ENCODE measurements at regions not wholly inside any gene's neighbourhood (a gene's known extent, or its start where the extent isn't known, plus 50 kb on each side); places are given as distances from the start of the nearest gene placed in this dataset.

- Histone ChIP-seq H2BK120ac (ENCODE audit: low read depth, low read length) (no peak overlapping the region), H2BK20ac (ENCODE audit: low read depth, low read length) (no peak overlapping the region), H3K18ac (ENCODE audit: low read depth, low read length) (no peak overlapping the region), H3K36me3 (ENCODE audit: control insufficient read depth, insufficient read depth, low read length) (no peaks in the 10 kb centered on the region), H4K91ac (ENCODE audit: insufficient read depth, low read depth, low read length) (no peak overlapping the region), H3K27me3 (ENCODE audit: control insufficient read depth, insufficient read depth, low read length) (peaks cover 1% of the 10 kb centered on the region; the same call in 1 of the 2 replicates), H3K4ac (ENCODE audit: low read depth, low read length) (no peak overlapping the region), H3K4me3 (ENCODE audit: insufficient read depth, low read depth, low read length) (no peak overlapping the region), H3K14ac (replicated peaks; ENCODE audit: low read depth, low read length) (no peak overlapping the region), H3K23ac (ENCODE audit: low read depth, low read length) (no peak overlapping the region), H3K27ac (ENCODE audit: insufficient read depth, low read length) (no peak overlapping the region), H3K9me1 (ENCODE audit: insufficient read depth, low read length) (no peaks in the 10 kb centered on the region), H3K9me3 (ENCODE audit: control insufficient read depth, insufficient read depth, low read length) (no peaks in the 10 kb centered on the region), H2AK5ac (ENCODE audit: low read depth, low read length) (no peak overlapping the region), H3K4me1 (ENCODE audit: control insufficient read depth, insufficient read depth, low read length) (no peaks in the 10 kb centered on the region), H2AFZ (replicated peaks; ENCODE audit: low read length, poor library complexity) (no peak overlapping the region), H3K56ac (ENCODE audit: extremely low read depth, insufficient read depth, low read length) (no peak overlapping the region), H4K8ac (ENCODE audit: low read depth in 2 of 2, low read length in 2 of 2) (no peak overlapping the region), H4K20me1 (ENCODE audit: insufficient read depth, low read length) (no peaks in the 10 kb centered on the region), H3K79me1 (ENCODE audit: low read depth in 1 of 2, low read length in 2 of 2) (no peaks in the 10 kb centered on the region), H3K9ac (ENCODE audit: low read depth, low read length) (no peak overlapping the region), H2BK5ac (ENCODE audit: low read depth, low read length, poor library complexity, severe bottlenecking) (no peak overlapping the region), H4K5ac (ENCODE audit: low read depth, low read length) (no peak overlapping the region), H2BK15ac (ENCODE audit: low read depth, low read length) (no peak overlapping the region), H2AK9ac (replicated peaks; ENCODE audit: low read depth, low read length, poor library complexity) (no peak overlapping the region), H3K4me2 (ENCODE audit: low read depth, low read length) (no peak overlapping the region)
- no TSS peak for BruUV-seq (replicated peaks)
- in situ Hi-C loops (cut with MboI; ENCODE audit: low sequenced_read_pairs) (no loop called here), dilution Hi-C loops (cut with HindIII; ENCODE audit: low sequenced_read_pairs, unreplicated experiment) (no loop called here), intact Hi-C loops (cut with micrococcal nuclease) (no loop called here)
- POLR2A ChIA-PET (ENCODE audit: unreplicated experiment), result no interaction called here
- CTCF ChIA-PET, result no interaction called here
- TF ChIP-seq CTCF (conservative IDR thresholded peaks at IDR 0.05; ENCODE audit: low read depth, low read length) (no peak), RCOR1 (IDR thresholded peaks at IDR 0.05; ENCODE audit: insufficient replicate concordance, low read length) (no peak)
- DNase-seq (no peak), ATAC-seq (ENCODE audit: low read depth) (no peak)
- WGBS, 2 experiments (ENCODE audit: extremely low coverage in 2 of 2, insufficient read length in 1 of 2), result no CpG with 5 or more reads among the region's 5 CpGs
Observed at GRCh38 chr7:35468606-35469005, 214.7 kb upstream of the TBX20 start.

Measured in IMR-90 (cell line).